HL-60 (cell line): ENCODE measurements at regions not wholly inside any gene's neighbourhood (a gene's known extent, or its start where the extent isn't known, plus 50 kb on each side); places are given as distances from the start of the nearest gene placed in this dataset.
"Not testable (repeated sequence)": the region's sequence is repeated elsewhere in the genome, so short reads cannot be mapped to it uniquely, and the experiment has no call there.

Experiments used
- DNase-seq, 2 experiments: peaks; one replicate each; pipeline ENCODE4 v3.0.0-alpha.2; 2010 to 2020; ENCODE audit warnings: low read depth in 1 of 2, low spot score in 1 of 2
- H3K27ac ChIP-seq: fragments of 250-450 bp; sonication (Bioruptor Pico); replicated peaks from 2 replicates; pipeline ENCODE4 v1.5.1; 2020; ENCODE audit warnings: mild to moderate bottlenecking, moderate library complexity
- H3K27me3 ChIP-seq: fragments of 250-450 bp; sonication (Bioruptor Pico); 2 replicates; pipeline ENCODE4 v1.5.1; 2021; ENCODE audit warnings: mild to moderate bottlenecking, moderate library complexity; ENCODE audit not compliant: insufficient read depth, poor library complexity, severe bottlenecking
- H3K4me3 ChIP-seq: replicated peaks from 2 replicates; pipeline ENCODE4 v1.5.1; 2011; ENCODE audit warnings: mild to moderate bottlenecking, control low read depth, low read length; ENCODE audit not compliant: insufficient read depth
- CTCF ChIP-seq: IDR thresholded peaks from one replicate; pipeline ENCODE4 v1.5.1; 2011; ENCODE audit warnings: low read length, control low read depth, inconsistent platforms; ENCODE audit not compliant: insufficient read depth
- GABPA ChIP-seq: IDR thresholded peaks from 2 replicates; pipeline ENCODE4 v1.6.1; 2012; ENCODE audit warnings: low read depth
- POLR2AphosphoS5 ChIP-seq: IDR thresholded peaks from 2 replicates; pipeline ENCODE4 v1.6.1; 2012; ENCODE audit warnings: low read depth
- REST ChIP-seq: IDR thresholded peaks from 2 replicates; pipeline ENCODE4 v1.6.1; 2012; ENCODE audit warnings: low read depth; ENCODE audit not compliant: insufficient replicate concordance
- SPI1 ChIP-seq: IDR thresholded peaks from 2 replicates; pipeline ENCODE4 v1.6.1; 2012; ENCODE audit warnings: low read depth, mild to moderate bottlenecking, borderline replicate concordance

GRCh38 chr5:136455409-136455808 lies 90.1 kb upstream of the TRPC7 start:
- DNase-seq: no peak

GRCh38 chr5:136453986-136454758 lies 88.8 kb upstream of the TRPC7 start:
- H3K4me3 ChIP-seq: no peak overlapping the region
- DNase-seq: no peak
- no peak overlapping the region for H3K27ac ChIP-seq
- no peak for TF ChIP-seq SPI1
- no peak for TF ChIP-seq CTCF
- no peak for TF ChIP-seq REST
- no peak for TF ChIP-seq GABPA
- TF ChIP-seq POLR2AphosphoS5: no peak
- H3K27me3 ChIP-seq: no peaks in the 10 kb centered on the region

More at GRCh38 chr5:136455409-136455808, 90.1 kb upstream of the TRPC7 start:
- no peak overlapping the region for H3K4me3 ChIP-seq
- H3K27me3 ChIP-seq: no peaks in the 10 kb centered on the region
- TF ChIP-seq GABPA: no peak
- TF ChIP-seq REST: no peak
- no peak for TF ChIP-seq SPI1
- TF ChIP-seq POLR2AphosphoS5: no peak
- no peak for TF ChIP-seq CTCF
- H3K27ac ChIP-seq: no peak overlapping the region

- no peak overlapping the region for H3K4me3 ChIP-seq
- H3K27ac ChIP-seq: no peak overlapping the region
- TF ChIP-seq SPI1 (no peak), GABPA (no peak), POLR2AphosphoS5 (no peak)
Measured at GRCh38 chr5:136453199-136453598, 87.9 kb upstream of the TRPC7 start.

GRCh38 chr5:136447576-136447975 lies 82.2 kb upstream of the TRPC7 start:
- H3K27me3 ChIP-seq, H3K27ac ChIP-seq, H3K4me3 ChIP-seq, DNase-seq: not testable (repeated sequence)

More at GRCh38 chr5:136453199-136453598, 87.9 kb upstream of the TRPC7 start:
- H3K27me3 ChIP-seq: no peaks in the 10 kb centered on the region
- DNase-seq: no peak

- H3K27ac ChIP-seq: no peak overlapping the region
- no peak for DNase-seq
- H3K27me3 ChIP-seq: no peaks in the 10 kb centered on the region
- TF ChIP-seq SPI1 (no peak), GABPA (no peak), REST (no peak), POLR2AphosphoS5 (no peak), CTCF (no peak)
- no peak overlapping the region for H3K4me3 ChIP-seq
Measured at GRCh38 chr5:136446565-136446964, 81.2 kb upstream of the TRPC7 start.
